ENCODE measurements at regions not wholly inside any gene's neighbourhood (a gene's known extent, or its start where the extent isn't known, plus 50 kb on each side); places are given as distances from the start of the nearest gene placed in this dataset.

DNA sequence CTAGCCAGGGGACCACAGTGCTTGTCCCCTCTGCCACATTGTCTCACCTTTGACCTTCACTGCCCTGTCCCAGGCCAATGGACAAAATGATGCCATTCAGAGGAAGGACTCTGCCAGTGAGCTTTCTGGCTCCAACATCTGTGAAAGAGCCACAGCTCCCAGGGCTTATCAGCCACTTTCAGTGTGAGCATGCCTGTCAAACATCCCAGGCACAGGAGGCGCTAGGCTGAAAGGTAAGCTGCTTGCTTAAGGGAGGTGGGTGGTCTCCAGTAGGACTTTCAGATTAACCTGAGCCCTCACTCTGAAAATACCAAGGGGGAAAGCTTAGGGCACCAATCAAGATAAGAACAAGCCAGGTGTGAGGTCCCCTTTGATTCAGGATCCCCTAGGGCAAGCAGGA lies 59.8 kb upstream of the GDF10 start:
- TF ChIP-seq EP300 (IDR thresholded peaks at IDR 0.05) (no peak), CTCF (IDR thresholded peaks at IDR 0.05) (no peak), POLR2AphosphoS5 (IDR thresholded peaks at IDR 0.05) (no peak)
